ENCODE measurements at regions not wholly inside any gene's neighbourhood (a gene's known extent, or its start where the extent isn't known, plus 50 kb on each side); places are given as distances from the start of the nearest gene placed in this dataset.

DNA sequence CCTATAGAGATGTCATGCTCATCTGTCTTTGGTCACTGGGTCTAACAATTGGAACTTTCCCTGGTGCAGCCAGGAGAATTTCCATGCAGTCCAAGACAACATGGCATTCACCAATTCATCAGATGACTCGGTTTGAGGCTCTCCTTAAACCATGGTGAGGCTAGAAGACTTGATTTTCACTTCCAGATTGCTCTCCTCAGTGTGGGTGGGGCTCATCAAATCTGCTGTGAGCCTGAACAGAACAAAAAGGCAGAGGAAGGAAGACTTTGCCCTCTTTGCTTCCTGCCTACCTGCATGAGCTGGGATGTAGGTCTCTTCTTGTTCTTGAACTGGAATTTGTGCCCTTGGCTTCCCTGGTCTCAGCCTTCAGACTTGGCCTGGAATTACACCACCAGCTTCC, 203.4 kb upstream of the TRIB2 start:
- TF ChIP-seq, protein P1, sequence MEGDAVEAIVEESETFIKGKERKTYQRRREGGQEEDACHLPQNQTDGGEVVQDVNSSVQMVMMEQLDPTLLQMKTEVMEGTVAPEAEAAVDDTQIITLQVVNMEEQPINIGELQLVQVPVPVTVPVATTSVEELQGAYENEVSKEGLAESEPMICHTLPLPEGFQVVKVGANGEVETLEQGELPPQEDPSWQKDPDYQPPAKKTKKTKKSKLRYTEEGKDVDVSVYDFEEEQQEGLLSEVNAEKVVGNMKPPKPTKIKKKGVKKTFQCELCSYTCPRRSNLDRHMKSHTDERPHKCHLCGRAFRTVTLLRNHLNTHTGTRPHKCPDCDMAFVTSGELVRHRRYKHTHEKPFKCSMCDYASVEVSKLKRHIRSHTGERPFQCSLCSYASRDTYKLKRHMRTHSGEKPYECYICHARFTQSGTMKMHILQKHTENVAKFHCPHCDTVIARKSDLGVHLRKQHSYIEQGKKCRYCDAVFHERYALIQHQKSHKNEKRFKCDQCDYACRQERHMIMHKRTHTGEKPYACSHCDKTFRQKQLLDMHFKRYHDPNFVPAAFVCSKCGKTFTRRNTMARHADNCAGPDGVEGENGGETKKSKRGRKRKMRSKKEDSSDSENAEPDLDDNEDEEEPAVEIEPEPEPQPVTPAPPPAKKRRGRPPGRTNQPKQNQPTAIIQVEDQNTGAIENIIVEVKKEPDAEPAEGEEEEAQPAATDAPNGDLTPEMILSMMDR (IDR thresholded peaks at IDR 0.05): no peak
- no peak for TF ChIP-seq POLR2AphosphoS5 (IDR thresholded peaks at IDR 0.05)
